ENCODE measurements at regions not wholly inside any gene's neighbourhood (a gene's known extent, or its start where the extent isn't known, plus 50 kb on each side); places are given as distances from the start of the nearest gene placed in this dataset.

GRCh38 chr3:178388473-178388872, 147.8 kb upstream of the KCNMB2 start:
- BruUV-seq (replicated peaks) = no TSS peak
- intact Hi-C loops (cut with micrococcal nuclease; ENCODE audit: unreplicated experiment) = loop anchor here (5.0 to 10.0 kb wide), 5 partner anchors 934 to 1726 kb away; no protein-coding TSS in a partner anchor
- Histone ChIP-seq H3K9me3 (ENCODE audit: low read depth, low read length, poor library complexity, severe bottlenecking) (no peaks in the 10 kb centered on the region), H3K4me1 (ENCODE audit: insufficient read depth, low read length, poor library complexity, severe bottlenecking) (peaks cover 6% of the 10 kb centered on the region), H3K36me3 (ENCODE audit: insufficient read depth, low read length, poor library complexity, severe bottlenecking) (no peaks in the 10 kb centered on the region), H3K4me3 (ENCODE audit: low read depth, low read length, poor library complexity, severe bottlenecking) (no peak overlapping the region), H3K27me3 (replicated peaks; ENCODE audit: insufficient read depth, low read depth, low read length, poor library complexity) (no peaks in the 10 kb centered on the region), H3K27ac (ENCODE audit: low read depth, low read length, poor library complexity, severe bottlenecking) (no peak overlapping the region)
- CTCF ChIA-PET = no interaction called here
- TF ChIP-seq CTCF (conservative IDR thresholded peaks at IDR 0.05; ENCODE audit: low read depth, low read length) (no peak), EZH2 (IDR thresholded peaks at IDR 0.05; ENCODE audit: borderline replicate concordance, low read depth, low read length, poor library complexity, severe bottlenecking) (no peak)
- POLR2A ChIA-PET (ENCODE audit: low non-redundant PET) = no interaction called here
- DNase-seq (ENCODE audit: low spot score) = no peak

- CTCF ChIA-PET = no interaction called here
Observed at GRCh38 chr3:178389258-178389657, 147.0 kb upstream of the KCNMB2 start.

GRCh38 chr3:178392511-178392926, 143.7 kb upstream of the KCNMB2 start:
- ChIA-PET CTCF (no interaction called here), POLR2A (ENCODE audit: low non-redundant PET) (no interaction called here)
- no peak overlapping the region for H3K4me3 ChIP-seq (ENCODE audit: low read depth, low read length, poor library complexity, severe bottlenecking)
- no peaks in the 10 kb centered on the region for H3K9me3 ChIP-seq (ENCODE audit: low read depth, low read length, poor library complexity, severe bottlenecking)
- TF ChIP-seq CTCF (conservative IDR thresholded peaks at IDR 0.05; ENCODE audit: low read depth, low read length) (no peak), EZH2 (IDR thresholded peaks at IDR 0.05; ENCODE audit: borderline replicate concordance, low read depth, low read length, poor library complexity, severe bottlenecking) (no peak)
- H3K27ac ChIP-seq (ENCODE audit: low read depth, low read length, poor library complexity, severe bottlenecking) = no peak overlapping the region
- no TSS peak for BruUV-seq (replicated peaks)
- no peaks in the 10 kb centered on the region for H3K4me1 ChIP-seq (ENCODE audit: insufficient read depth, low read length, poor library complexity, severe bottlenecking)
- H3K27me3 ChIP-seq (replicated peaks; ENCODE audit: insufficient read depth, low read depth, low read length, poor library complexity) = no peaks in the 10 kb centered on the region
- DNase-seq (ENCODE audit: low spot score) = no peak
- intact Hi-C loops (cut with micrococcal nuclease; ENCODE audit: unreplicated experiment) = no loop called here
- no peaks in the 10 kb centered on the region for H3K36me3 ChIP-seq (ENCODE audit: insufficient read depth, low read length, poor library complexity, severe bottlenecking)

More at GRCh38 chr3:178389258-178389657, 147.0 kb upstream of the KCNMB2 start:
- Histone ChIP-seq H3K36me3 (ENCODE audit: insufficient read depth, low read length, poor library complexity, severe bottlenecking) (no peaks in the 10 kb centered on the region), H3K27me3 (replicated peaks; ENCODE audit: insufficient read depth, low read depth, low read length, poor library complexity) (no peaks in the 10 kb centered on the region), H3K27ac (ENCODE audit: low read depth, low read length, poor library complexity, severe bottlenecking) (no peak overlapping the region), H3K9me3 (ENCODE audit: low read depth, low read length, poor library complexity, severe bottlenecking) (no peaks in the 10 kb centered on the region), H3K4me1 (ENCODE audit: insufficient read depth, low read length, poor library complexity, severe bottlenecking) (peaks cover 6% of the 10 kb centered on the region), H3K4me3 (ENCODE audit: low read depth, low read length, poor library complexity, severe bottlenecking) (no peak overlapping the region)
- POLR2A ChIA-PET (ENCODE audit: low non-redundant PET) = no interaction called here
- intact Hi-C loops (cut with micrococcal nuclease; ENCODE audit: unreplicated experiment) = loop anchor here (5.0 to 10.0 kb wide), 5 partner anchors 934 to 1727 kb away; no protein-coding TSS in a partner anchor
- no peak for DNase-seq (ENCODE audit: low spot score)
- BruUV-seq (replicated peaks) = no TSS peak
- no peak for TF ChIP-seq EZH2 (IDR thresholded peaks at IDR 0.05; ENCODE audit: borderline replicate concordance, low read depth, low read length, poor library complexity, severe bottlenecking)
- no peak for TF ChIP-seq CTCF (conservative IDR thresholded peaks at IDR 0.05; ENCODE audit: low read depth, low read length)

Data from A673 (cell line).